ENCODE measurements at regions not wholly inside any gene's neighbourhood (a gene's known extent, or its start where the extent isn't known, plus 50 kb on each side); places are given as distances from the start of the nearest gene placed in this dataset.

DNA sequence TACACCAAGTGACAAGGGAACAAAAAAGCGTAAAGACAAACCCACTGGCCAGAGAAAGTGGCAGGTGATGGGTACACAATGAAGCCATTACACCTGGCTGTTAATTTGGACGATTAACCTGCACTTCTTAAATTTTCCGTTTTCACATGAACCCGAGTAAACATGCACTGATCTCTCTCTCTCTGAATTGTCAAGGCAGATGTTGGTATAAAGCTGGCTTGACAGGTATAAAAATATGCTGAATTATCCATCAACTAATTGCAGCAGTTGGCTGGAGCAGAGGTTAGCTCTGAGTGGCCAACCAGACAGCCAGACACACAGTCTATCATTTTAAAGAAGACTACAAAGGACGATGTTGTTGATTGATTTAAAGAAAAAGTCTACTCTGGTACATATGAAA, 561.7 kb upstream of the ALCAM start:
- ATAC-seq: no peak
- TF ChIP-seq ZFP3 (CRISPR knock-in tag; IDR thresholded peaks at IDR 0.05): no peak
- TF ChIP-seq TCF4 (CRISPR knock-in tag; IDR thresholded peaks at IDR 0.05; ENCODE audit: borderline replicate concordance): no peak
- TF ChIP-seq ARNTL (CRISPR knock-in tag; IDR thresholded peaks at IDR 0.05; ENCODE audit: borderline replicate concordance, low read depth): no peak
- TF ChIP-seq CSDC2 (CRISPR knock-in tag; IDR thresholded peaks at IDR 0.05): no peak
- TF ChIP-seq ISL1 (CRISPR knock-in tag; IDR thresholded peaks at IDR 0.05): no peak
- no peak for TF ChIP-seq RARB (CRISPR knock-in tag; IDR thresholded peaks at IDR 0.05)
- TF ChIP-seq, protein P1, sequence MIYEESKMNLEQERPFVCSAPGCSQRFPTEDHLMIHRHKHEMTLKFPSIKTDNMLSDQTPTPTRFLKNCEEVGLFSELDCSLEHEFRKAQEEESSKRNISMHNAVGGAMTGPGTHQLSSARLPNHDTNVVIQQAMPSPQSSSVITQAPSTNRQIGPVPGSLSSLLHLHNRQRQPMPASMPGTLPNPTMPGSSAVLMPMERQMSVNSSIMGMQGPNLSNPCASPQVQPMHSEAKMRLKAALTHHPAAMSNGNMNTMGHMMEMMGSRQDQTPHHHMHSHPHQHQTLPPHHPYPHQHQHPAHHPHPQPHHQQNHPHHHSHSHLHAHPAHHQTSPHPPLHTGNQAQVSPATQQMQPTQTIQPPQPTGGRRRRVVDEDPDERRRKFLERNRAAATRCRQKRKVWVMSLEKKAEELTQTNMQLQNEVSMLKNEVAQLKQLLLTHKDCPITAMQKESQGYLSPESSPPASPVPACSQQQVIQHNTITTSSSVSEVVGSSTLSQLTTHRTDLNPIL (CRISPR knock-in tag; IDR thresholded peaks at IDR 0.05; ENCODE audit: low read depth): no peak
- TF ChIP-seq GLIS3 (CRISPR knock-in tag; IDR thresholded peaks at IDR 0.05): no peak
- TF ChIP-seq SNAI2 (CRISPR knock-in tag; IDR thresholded peaks at IDR 0.05): no peak
- TF ChIP-seq OSR1 (CRISPR knock-in tag; IDR thresholded peaks at IDR 0.05): no peak
- TF ChIP-seq BACH2 (CRISPR knock-in tag; IDR thresholded peaks at IDR 0.05; ENCODE audit: borderline replicate concordance): no peak
- TF ChIP-seq PPARA (CRISPR knock-in tag; IDR thresholded peaks at IDR 0.05; ENCODE audit: borderline replicate concordance): no peak
- TF ChIP-seq, protein P2, sequence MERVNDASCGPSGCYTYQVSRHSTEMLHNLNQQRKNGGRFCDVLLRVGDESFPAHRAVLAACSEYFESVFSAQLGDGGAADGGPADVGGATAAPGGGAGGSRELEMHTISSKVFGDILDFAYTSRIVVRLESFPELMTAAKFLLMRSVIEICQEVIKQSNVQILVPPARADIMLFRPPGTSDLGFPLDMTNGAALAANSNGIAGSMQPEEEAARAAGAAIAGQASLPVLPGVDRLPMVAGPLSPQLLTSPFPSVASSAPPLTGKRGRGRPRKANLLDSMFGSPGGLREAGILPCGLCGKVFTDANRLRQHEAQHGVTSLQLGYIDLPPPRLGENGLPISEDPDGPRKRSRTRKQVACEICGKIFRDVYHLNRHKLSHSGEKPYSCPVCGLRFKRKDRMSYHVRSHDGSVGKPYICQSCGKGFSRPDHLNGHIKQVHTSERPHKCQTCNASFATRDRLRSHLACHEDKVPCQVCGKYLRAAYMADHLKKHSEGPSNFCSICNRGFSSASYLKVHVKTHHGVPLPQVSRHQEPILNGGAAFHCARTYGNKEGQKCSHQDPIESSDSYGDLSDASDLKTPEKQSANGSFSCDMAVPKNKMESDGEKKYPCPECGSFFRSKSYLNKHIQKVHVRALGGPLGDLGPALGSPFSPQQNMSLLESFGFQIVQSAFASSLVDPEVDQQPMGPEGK (CRISPR knock-in tag; IDR thresholded peaks at IDR 0.05; ENCODE audit: borderline replicate concordance): no peak
- no peak for TF ChIP-seq ZNF70 (CRISPR knock-in tag; IDR thresholded peaks at IDR 0.05)
- TF ChIP-seq, protein P3, sequence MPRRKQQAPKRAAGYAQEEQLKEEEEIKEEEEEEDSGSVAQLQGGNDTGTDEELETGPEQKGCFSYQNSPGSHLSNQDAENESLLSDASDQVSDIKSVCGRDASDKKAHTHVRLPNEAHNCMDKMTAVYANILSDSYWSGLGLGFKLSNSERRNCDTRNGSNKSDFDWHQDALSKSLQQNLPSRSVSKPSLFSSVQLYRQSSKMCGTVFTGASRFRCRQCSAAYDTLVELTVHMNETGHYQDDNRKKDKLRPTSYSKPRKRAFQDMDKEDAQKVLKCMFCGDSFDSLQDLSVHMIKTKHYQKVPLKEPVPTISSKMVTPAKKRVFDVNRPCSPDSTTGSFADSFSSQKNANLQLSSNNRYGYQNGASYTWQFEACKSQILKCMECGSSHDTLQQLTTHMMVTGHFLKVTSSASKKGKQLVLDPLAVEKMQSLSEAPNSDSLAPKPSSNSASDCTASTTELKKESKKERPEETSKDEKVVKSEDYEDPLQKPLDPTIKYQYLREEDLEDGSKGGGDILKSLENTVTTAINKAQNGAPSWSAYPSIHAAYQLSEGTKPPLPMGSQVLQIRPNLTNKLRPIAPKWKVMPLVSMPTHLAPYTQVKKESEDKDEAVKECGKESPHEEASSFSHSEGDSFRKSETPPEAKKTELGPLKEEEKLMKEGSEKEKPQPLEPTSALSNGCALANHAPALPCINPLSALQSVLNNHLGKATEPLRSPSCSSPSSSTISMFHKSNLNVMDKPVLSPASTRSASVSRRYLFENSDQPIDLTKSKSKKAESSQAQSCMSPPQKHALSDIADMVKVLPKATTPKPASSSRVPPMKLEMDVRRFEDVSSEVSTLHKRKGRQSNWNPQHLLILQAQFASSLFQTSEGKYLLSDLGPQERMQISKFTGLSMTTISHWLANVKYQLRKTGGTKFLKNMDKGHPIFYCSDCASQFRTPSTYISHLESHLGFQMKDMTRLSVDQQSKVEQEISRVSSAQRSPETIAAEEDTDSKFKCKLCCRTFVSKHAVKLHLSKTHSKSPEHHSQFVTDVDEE (CRISPR knock-in tag; IDR thresholded peaks at IDR 0.05): no peak
- TF ChIP-seq TOX (CRISPR knock-in tag; IDR thresholded peaks at IDR 0.05; ENCODE audit: borderline replicate concordance): no peak

DNA sequence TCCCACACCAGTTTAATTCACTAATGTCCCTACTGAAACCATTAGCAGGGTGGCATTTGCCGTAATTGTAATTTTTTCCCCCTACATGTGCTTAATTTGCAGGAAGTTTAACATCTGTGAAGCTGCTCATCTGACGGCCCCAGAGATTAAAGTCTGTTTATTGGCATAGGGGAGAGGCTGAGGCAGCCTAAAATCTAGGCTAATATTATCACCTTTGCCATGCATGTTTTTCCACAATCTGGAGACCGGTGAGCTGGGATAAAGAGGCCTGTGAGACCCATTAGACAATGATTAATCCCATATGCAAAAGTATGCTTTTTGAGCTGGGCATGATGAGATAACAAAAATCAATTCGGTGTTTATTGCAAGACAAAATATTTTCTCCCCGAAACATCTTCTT, 561.2 kb upstream of the ALCAM start:
- ATAC-seq: no peak
- TF ChIP-seq TOX (CRISPR knock-in tag; IDR thresholded peaks at IDR 0.05; ENCODE audit: borderline replicate concordance) (no peak), TCF4 (CRISPR knock-in tag; IDR thresholded peaks at IDR 0.05; ENCODE audit: borderline replicate concordance) (peak; percentile 44; the same call in 1 of the 2 replicates)

DNA sequence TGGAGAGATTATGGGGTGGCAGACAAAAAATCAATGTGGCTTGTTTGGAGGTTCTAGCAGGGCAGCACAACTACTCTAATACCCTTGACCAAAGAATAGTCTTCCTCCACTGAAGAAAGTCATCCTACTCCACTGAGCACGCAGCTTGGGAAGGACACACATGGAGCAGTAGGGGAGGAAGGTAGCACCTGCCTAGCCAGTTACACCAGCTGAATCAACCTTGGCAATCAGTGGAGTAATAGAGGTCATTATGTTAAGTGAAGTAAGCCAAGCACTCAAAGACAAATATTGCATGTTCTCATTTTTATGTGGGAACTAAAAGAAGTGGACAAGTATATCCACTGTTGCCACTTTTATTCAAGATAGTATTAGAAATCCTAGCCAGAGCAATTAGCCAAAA, 555.8 kb upstream of the ALCAM start:
- no peak for ATAC-seq
- TF ChIP-seq CSDC2 (CRISPR knock-in tag; IDR thresholded peaks at IDR 0.05) (no peak), ZC3H10 (CRISPR knock-in tag; IDR thresholded peaks at IDR 0.05) (no peak), ZFP3 (CRISPR knock-in tag; IDR thresholded peaks at IDR 0.05) (no peak), ESRRG (CRISPR knock-in tag; IDR thresholded peaks at IDR 0.05) (no peak), TOX (CRISPR knock-in tag; IDR thresholded peaks at IDR 0.05; ENCODE audit: borderline replicate concordance) (no peak), SNAI2 (CRISPR knock-in tag; IDR thresholded peaks at IDR 0.05) (no peak), BACH2 (CRISPR knock-in tag; IDR thresholded peaks at IDR 0.05; ENCODE audit: borderline replicate concordance) (no peak), ZFP30 (CRISPR knock-in tag; IDR thresholded peaks at IDR 0.05) (no peak), ZNF70 (CRISPR knock-in tag; IDR thresholded peaks at IDR 0.05) (no peak), ZNF8 (CRISPR knock-in tag; IDR thresholded peaks at IDR 0.05) (no peak), TCF4 (CRISPR knock-in tag; IDR thresholded peaks at IDR 0.05; ENCODE audit: borderline replicate concordance) (no peak), GLIS3 (CRISPR knock-in tag; IDR thresholded peaks at IDR 0.05) (no peak), PPARA (CRISPR knock-in tag; IDR thresholded peaks at IDR 0.05; ENCODE audit: borderline replicate concordance) (no peak)
- TF ChIP-seq, protein P4, sequence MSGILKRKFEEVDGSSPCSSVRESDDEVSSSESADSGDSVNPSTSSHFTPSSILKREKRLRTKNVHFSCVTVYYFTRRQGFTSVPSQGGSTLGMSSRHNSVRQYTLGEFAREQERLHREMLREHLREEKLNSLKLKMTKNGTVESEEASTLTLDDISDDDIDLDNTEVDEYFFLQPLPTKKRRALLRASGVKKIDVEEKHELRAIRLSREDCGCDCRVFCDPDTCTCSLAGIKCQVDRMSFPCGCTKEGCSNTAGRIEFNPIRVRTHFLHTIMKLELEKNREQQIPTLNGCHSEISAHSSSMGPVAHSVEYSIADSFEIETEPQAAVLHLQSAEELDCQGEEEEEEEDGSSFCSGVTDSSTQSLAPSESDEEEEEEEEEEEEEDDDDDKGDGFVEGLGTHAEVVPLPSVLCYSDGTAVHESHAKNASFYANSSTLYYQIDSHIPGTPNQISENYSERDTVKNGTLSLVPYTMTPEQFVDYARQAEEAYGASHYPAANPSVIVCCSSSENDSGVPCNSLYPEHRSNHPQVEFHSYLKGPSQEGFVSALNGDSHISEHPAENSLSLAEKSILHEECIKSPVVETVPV (CRISPR knock-in tag; IDR thresholded peaks at IDR 0.05): no peak
- TF ChIP-seq, protein P1 (CRISPR knock-in tag; IDR thresholded peaks at IDR 0.05; ENCODE audit: low read depth): no peak
- TF ChIP-seq, protein P2 (CRISPR knock-in tag; IDR thresholded peaks at IDR 0.05; ENCODE audit: borderline replicate concordance): no peak
- TF ChIP-seq, protein P5, sequence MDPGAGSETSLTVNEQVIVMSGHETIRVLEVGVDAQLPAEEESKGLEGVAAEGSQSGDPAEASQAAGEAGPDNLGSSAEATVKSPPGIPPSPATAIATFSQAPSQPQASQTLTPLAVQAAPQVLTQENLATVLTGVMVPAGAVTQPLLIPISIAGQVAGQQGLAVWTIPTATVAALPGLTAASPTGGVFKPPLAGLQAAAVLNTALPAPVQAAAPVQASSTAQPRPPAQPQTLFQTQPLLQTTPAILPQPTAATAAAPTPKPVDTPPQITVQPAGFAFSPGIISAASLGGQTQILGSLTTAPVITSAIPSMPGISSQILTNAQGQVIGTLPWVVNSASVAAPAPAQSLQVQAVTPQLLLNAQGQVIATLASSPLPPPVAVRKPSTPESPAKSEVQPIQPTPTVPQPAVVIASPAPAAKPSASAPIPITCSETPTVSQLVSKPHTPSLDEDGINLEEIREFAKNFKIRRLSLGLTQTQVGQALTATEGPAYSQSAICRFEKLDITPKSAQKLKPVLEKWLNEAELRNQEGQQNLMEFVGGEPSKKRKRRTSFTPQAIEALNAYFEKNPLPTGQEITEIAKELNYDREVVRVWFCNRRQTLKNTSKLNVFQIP (CRISPR knock-in tag; IDR thresholded peaks at IDR 0.05; ENCODE audit: borderline replicate concordance, low read depth): no peak
